ENCODE measurements at regions not wholly inside any gene's neighbourhood (a gene's known extent, or its start where the extent isn't known, plus 50 kb on each side); places are given as distances from the start of the nearest gene placed in this dataset.

DNA sequence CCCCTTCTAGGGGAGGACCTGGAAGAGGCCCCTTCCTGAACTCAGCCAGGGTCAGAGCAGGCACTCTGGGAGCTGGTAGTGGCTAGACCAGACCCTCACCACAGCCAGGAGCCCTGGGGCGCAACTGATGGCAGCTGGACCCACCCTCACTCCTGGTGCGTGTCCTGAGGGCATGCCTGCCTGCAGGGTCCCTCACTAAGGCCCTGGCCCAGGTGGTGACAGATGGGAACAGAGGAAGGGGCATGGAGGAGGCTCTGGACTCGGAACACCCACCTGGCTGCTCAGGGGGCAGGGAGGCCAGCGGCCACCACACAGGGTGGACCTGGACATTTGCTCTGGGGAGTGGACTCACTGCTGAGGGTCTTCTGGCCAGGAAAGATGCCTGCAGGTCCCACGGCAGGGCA lies 342.2 kb upstream of the SFSWAP start:
- TF ChIP-seq CEBPB (IDR thresholded peaks at IDR 0.05; ENCODE audit: low read depth, low read length): no peak
- TF ChIP-seq, protein P1, sequence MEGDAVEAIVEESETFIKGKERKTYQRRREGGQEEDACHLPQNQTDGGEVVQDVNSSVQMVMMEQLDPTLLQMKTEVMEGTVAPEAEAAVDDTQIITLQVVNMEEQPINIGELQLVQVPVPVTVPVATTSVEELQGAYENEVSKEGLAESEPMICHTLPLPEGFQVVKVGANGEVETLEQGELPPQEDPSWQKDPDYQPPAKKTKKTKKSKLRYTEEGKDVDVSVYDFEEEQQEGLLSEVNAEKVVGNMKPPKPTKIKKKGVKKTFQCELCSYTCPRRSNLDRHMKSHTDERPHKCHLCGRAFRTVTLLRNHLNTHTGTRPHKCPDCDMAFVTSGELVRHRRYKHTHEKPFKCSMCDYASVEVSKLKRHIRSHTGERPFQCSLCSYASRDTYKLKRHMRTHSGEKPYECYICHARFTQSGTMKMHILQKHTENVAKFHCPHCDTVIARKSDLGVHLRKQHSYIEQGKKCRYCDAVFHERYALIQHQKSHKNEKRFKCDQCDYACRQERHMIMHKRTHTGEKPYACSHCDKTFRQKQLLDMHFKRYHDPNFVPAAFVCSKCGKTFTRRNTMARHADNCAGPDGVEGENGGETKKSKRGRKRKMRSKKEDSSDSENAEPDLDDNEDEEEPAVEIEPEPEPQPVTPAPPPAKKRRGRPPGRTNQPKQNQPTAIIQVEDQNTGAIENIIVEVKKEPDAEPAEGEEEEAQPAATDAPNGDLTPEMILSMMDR (conservative IDR thresholded peaks at IDR 0.05; ENCODE audit: low read depth, low read length): no peak
- no peak for TF ChIP-seq MAFK (IDR thresholded peaks at IDR 0.05; ENCODE audit: low read depth, low read length)
- TF ChIP-seq, protein P2, sequence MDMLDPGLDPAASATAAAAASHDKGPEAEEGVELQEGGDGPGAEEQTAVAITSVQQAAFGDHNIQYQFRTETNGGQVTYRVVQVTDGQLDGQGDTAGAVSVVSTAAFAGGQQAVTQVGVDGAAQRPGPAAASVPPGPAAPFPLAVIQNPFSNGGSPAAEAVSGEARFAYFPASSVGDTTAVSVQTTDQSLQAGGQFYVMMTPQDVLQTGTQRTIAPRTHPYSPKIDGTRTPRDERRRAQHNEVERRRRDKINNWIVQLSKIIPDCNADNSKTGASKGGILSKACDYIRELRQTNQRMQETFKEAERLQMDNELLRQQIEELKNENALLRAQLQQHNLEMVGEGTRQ (IDR thresholded peaks at IDR 0.05; ENCODE audit: low read depth, low read length): no peak
- TF ChIP-seq, protein P3, sequence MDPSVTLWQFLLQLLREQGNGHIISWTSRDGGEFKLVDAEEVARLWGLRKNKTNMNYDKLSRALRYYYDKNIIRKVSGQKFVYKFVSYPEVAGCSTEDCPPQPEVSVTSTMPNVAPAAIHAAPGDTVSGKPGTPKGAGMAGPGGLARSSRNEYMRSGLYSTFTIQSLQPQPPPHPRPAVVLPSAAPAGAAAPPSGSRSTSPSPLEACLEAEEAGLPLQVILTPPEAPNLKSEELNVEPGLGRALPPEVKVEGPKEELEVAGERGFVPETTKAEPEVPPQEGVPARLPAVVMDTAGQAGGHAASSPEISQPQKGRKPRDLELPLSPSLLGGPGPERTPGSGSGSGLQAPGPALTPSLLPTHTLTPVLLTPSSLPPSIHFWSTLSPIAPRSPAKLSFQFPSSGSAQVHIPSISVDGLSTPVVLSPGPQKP (IDR thresholded peaks at IDR 0.05; ENCODE audit: borderline replicate concordance, low read depth, low read length): no peak
- no peak for TF ChIP-seq MXI1 (IDR thresholded peaks at IDR 0.05; ENCODE audit: borderline replicate concordance, low read depth, low read length)
- no peak for TF ChIP-seq BHLHE40 (IDR thresholded peaks at IDR 0.05; ENCODE audit: low read depth, low read length)
- no peak for TF ChIP-seq POLR2A (IDR thresholded peaks at IDR 0.05; ENCODE audit: low read depth, low read length)
- TF ChIP-seq RAD21 (IDR thresholded peaks at IDR 0.05; ENCODE audit: low read length): no peak
- TF ChIP-seq RFX5 (IDR thresholded peaks at IDR 0.05; ENCODE audit: low read depth, low read length): no peak
- TF ChIP-seq FOS (IDR thresholded peaks at IDR 0.05; ENCODE audit: low read depth, low read length): no peak

Data from IMR-90 (cell line).